ENCODE measurements at regions not wholly inside any gene's neighbourhood (a gene's known extent, or its start where the extent isn't known, plus 50 kb on each side); places are given as distances from the start of the nearest gene placed in this dataset.

GRCh38 chr1:235918032-235918431, 51.3 kb upstream of the LYST start:
- H3K4me3 ChIP-seq (ENCODE audit: insufficient read depth, low read depth, low read length) = no peak overlapping the region
- Mint-ChIP-seq H3K36me3 (ENCODE audit: low read depth, unreplicated experiment) (no peaks in the 10 kb centered on the region), H3K27ac (ENCODE audit: unreplicated experiment) (no peak overlapping the region), H3K4me3 (ENCODE audit: unreplicated experiment) (no peak overlapping the region), H3K4me1 (ENCODE audit: low read depth, unreplicated experiment) (peaks cover 34% of the 10 kb centered on the region), H3K27me3 (ENCODE audit: low read depth, unreplicated experiment) (no peaks in the 10 kb centered on the region), H3K9me3 (ENCODE audit: unreplicated experiment) (peaks cover 2% of the 10 kb centered on the region)
- H3K79me2 ChIP-seq (ENCODE audit: insufficient read depth, low read length) = no peaks in the 10 kb centered on the region
- TF ChIP-seq, protein P1, sequence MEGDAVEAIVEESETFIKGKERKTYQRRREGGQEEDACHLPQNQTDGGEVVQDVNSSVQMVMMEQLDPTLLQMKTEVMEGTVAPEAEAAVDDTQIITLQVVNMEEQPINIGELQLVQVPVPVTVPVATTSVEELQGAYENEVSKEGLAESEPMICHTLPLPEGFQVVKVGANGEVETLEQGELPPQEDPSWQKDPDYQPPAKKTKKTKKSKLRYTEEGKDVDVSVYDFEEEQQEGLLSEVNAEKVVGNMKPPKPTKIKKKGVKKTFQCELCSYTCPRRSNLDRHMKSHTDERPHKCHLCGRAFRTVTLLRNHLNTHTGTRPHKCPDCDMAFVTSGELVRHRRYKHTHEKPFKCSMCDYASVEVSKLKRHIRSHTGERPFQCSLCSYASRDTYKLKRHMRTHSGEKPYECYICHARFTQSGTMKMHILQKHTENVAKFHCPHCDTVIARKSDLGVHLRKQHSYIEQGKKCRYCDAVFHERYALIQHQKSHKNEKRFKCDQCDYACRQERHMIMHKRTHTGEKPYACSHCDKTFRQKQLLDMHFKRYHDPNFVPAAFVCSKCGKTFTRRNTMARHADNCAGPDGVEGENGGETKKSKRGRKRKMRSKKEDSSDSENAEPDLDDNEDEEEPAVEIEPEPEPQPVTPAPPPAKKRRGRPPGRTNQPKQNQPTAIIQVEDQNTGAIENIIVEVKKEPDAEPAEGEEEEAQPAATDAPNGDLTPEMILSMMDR (IDR thresholded peaks at IDR 0.05; ENCODE audit: insufficient read depth, low read depth, low read length) = no peak
- TF ChIP-seq EZH2 (IDR thresholded peaks at IDR 0.05; ENCODE audit: insufficient read depth, low read length) = no peak
- no peaks in the 10 kb centered on the region for H4K20me1 ChIP-seq (ENCODE audit: insufficient read depth, low read length)
- H3K4me2 ChIP-seq (ENCODE audit: low read length) = peak overlapping the region; percentile 34
- no peak overlapping the region for H2AFZ ChIP-seq (ENCODE audit: low read depth, low read length)
- H3K27me3 ChIP-seq (ENCODE audit: insufficient read depth, low read length) = no peaks in the 10 kb centered on the region
- no peaks in the 10 kb centered on the region for H3K36me3 ChIP-seq (ENCODE audit: insufficient read depth, low read length)
- peak overlapping the region; percentile 41 for H3K9ac ChIP-seq (ENCODE audit: low read length)
- H3K27ac ChIP-seq (ENCODE audit: low read depth, low read length) = peak overlapping the region; percentile 90
- FAIRE-seq = no peak
- no peak for DNase-seq (ENCODE audit: low read depth)
- peaks cover 44% of the 10 kb centered on the region for H3K4me1 ChIP-seq (ENCODE audit: insufficient read depth, low read length)
- H3K9me3 ChIP-seq (ENCODE audit: insufficient read depth, low read depth, low read length) = no peaks in the 10 kb centered on the region

- H3K4me1 ChIP-seq (ENCODE audit: insufficient read depth, low read length) = peaks cover 46% of the 10 kb centered on the region
- H3K27ac Mint-ChIP-seq (ENCODE audit: unreplicated experiment) = peak overlapping the region; percentile 82
- TF ChIP-seq, protein P1 (IDR thresholded peaks at IDR 0.05; ENCODE audit: insufficient read depth, low read depth, low read length) = no peak
- TF ChIP-seq EZH2 (IDR thresholded peaks at IDR 0.05; ENCODE audit: insufficient read depth, low read length) = no peak
- peak overlapping the region; percentile 6 for H3K4me3 Mint-ChIP-seq (ENCODE audit: unreplicated experiment)
- no peaks in the 10 kb centered on the region for H3K27me3 Mint-ChIP-seq (ENCODE audit: low read depth, unreplicated experiment)
- peak overlapping the region; percentile 72 for H3K4me2 ChIP-seq (ENCODE audit: low read length)
- H3K9me3 Mint-ChIP-seq (ENCODE audit: unreplicated experiment) = peaks cover 2% of the 10 kb centered on the region
- no peaks in the 10 kb centered on the region for H3K27me3 ChIP-seq (ENCODE audit: insufficient read depth, low read length)
- no peaks in the 10 kb centered on the region for H3K36me3 Mint-ChIP-seq (ENCODE audit: low read depth, unreplicated experiment)
- H4K20me1 ChIP-seq (ENCODE audit: insufficient read depth, low read length) = no peaks in the 10 kb centered on the region
- peak; percentile 99 for DNase-seq (ENCODE audit: low read depth)
- no peak overlapping the region for H3K4me3 ChIP-seq (ENCODE audit: insufficient read depth, low read depth, low read length)
- no peaks in the 10 kb centered on the region for H3K36me3 ChIP-seq (ENCODE audit: insufficient read depth, low read length)
- peak overlapping the region; percentile 72 for H3K9ac ChIP-seq (ENCODE audit: low read length)
- H3K79me2 ChIP-seq (ENCODE audit: insufficient read depth, low read length) = no peaks in the 10 kb centered on the region
- peaks cover 34% of the 10 kb centered on the region for H3K4me1 Mint-ChIP-seq (ENCODE audit: low read depth, unreplicated experiment)
- FAIRE-seq = peak; percentile 89
- H2AFZ ChIP-seq (ENCODE audit: low read depth, low read length) = peak overlapping the region; percentile 20
- H3K27ac ChIP-seq (ENCODE audit: low read depth, low read length) = peak overlapping the region; percentile 90
- H3K9me3 ChIP-seq (ENCODE audit: insufficient read depth, low read depth, low read length) = no peaks in the 10 kb centered on the region
Measured at GRCh38 chr1:235917267-235917811, 50.6 kb upstream of the LYST start.

Data from astrocyte (in vitro differentiated cells and primary cell).